Dedifferentiated amniotic fluid mesenchymal stem cell (primary cell): ENCODE measurements at regions not wholly inside any gene's neighbourhood (a gene's known extent, or its start where the extent isn't known, plus 50 kb on each side); places are given as distances from the start of the nearest gene placed in this dataset.
"Not testable (repeated sequence)": the region's sequence is repeated elsewhere in the genome, so short reads cannot be mapped to it uniquely, and the experiment has no call there.

Experiments
- DNase-seq: peaks from one replicate; pipeline ENCODE4 v3.0.0-alpha.2; 2016; ENCODE audit errors: extremely low spot score

GRCh38 chr1:14345946-14346550 lies 252.4 kb upstream of the KAZN start:
- no peak for DNase-seq

DNA sequence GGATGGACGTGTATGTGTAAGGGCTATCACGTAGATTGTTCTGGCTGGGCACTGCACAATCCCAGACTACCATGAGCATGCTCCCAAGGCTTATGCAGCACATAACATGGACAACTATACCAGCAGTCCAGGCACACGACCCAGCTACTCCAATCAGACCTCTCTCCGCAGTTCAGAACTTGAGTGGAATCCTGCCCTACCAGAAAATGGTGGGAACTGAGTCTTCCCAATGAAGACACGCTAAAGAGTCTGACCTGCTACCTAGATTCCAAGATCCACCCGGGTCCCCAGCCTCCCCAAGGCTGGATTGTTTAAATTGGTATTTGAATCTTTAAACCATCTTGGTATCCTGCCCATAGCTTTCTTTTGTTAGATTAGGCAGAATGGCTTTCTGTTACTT lies 251.3 kb upstream of the KAZN start:
- no peak for DNase-seq

- DNase-seq: no peak
Observed at GRCh38 chr1:14347776-14348175, 250.7 kb upstream of the KAZN start.

DNA sequence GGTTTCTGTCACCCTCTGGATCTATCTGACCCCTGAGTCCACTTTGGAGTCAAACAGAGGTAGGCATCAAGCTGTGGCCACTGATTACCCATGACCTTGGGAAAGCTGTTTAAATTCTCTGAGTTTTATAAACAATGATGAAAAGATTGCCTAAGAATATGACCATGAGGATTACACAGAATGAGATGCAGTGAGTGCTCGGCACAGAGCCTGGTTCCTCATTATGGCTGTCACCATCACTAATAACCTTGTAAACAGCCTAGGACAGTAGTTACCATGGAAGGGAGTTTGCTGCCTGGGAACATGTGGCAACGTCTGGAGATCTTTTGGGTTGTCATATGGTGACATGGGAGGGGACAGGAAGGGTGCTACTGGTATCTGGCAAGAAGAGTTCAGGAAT lies 248.3 kb upstream of the KAZN start:
- DNase-seq: no peak

GRCh38 chr1:14352897-14353296 lies 245.6 kb upstream of the KAZN start:
- DNase-seq: no peak

DNA sequence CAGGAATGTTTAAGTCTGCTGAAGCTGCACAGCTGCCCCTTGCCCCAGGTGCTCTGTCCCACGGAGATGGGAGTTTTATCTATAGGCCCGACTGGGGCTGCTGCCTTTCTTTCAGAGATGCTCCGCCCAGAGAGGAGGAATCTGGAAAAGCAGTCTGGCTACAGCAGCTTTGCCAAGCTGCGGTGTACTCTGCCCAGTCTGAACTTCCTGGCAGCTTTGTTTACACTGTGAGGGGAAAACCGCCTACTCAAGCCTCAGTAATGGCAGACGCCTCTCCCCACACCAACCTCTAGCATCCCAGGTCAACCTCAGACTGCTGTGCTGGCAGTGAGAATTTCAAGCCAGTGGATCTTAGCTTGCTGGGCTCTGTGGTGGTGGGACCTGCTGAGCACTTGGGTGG lies 237.5 kb upstream of the KAZN start:
- DNase-seq: not testable (repeated sequence)

- DNase-seq: no peak
Observed at GRCh38 chr1:14362331-14362730, 236.2 kb upstream of the KAZN start.

GRCh38 chr1:14363036-14363590 lies 235.4 kb upstream of the KAZN start:
- no peak for DNase-seq

- DNase-seq: no peak
Observed at GRCh38 chr1:14363707-14364413, 234.6 kb upstream of the KAZN start.

DNA sequence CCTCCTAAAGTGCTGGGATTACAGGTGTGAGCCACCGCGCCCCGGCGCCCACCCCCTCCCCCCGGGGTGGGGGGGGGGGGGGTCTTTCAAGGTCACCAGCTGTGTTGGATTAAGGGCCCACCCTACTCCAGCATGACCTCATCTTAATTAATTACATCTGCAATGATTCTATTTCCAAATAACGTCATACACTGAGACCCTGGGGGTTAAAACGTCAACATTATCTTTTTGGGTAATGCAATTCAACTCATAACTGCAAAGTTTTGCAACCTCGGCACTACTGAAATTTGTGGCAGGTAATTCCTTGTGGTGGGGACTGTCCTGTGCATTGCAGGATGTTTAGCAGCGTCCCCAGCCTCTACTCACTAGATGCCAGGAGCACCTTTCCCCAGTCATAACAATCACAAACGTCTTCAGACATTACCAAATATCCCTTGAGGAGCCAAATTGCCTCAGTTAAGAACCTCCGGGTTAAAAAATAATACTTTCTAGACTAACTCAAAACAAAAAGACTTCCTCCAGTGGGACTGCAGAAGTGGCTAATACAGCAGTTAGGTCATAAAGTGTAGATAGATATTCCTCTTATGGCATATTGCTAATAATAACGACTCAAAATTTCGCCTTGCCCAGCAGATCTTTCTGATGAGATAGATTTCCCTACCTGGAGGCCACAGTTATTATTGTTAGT lies 233.0 kb upstream of the KAZN start:
- DNase-seq: no peak

DNA sequence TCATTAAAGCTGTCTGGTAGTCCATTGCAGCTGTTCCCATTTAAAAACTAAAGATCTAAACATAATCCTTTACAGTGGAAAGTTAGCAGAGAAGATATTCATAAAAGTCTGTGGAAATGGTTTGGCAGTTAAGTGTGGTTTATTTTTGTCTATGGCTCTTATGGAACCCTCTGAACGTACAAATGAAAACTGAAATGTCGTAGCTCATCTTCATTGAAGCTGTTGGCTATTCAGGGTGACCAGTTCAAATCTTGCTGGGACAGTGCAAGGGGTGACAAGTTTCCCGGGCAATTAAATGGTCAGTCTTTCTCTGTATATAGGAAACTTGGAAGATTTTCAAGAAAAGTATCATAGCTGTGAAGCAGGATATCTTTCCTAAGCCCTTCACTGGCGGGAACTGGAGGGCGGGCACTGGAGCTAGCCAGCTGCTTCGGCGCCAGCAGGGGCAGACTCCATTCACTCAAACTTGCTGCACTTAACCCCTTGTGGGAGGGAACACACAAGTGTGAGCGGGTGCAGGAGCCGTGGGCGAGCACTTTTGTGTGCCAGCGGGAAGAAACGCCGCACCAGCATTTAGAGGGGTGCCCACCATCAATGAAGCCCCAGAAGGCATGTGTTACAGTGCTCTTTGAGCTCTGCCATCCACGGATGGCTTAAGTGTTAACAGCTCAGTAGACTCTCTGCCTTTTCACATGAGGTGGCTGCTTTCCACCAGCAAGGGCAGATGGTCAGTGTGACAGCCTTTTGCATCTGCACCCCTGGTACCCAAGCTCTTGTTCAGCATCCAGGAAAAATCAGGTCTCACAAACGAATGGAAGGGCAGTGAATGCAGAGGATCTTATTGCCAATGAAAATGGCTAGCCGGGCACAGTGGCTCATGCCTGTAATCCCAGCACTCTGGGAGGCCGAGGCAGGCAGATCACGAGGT lies 232.1 kb upstream of the KAZN start:
- no peak for DNase-seq

GRCh38 chr1:14367451-14367850 lies 231.0 kb upstream of the KAZN start:
- no peak for DNase-seq

DNA sequence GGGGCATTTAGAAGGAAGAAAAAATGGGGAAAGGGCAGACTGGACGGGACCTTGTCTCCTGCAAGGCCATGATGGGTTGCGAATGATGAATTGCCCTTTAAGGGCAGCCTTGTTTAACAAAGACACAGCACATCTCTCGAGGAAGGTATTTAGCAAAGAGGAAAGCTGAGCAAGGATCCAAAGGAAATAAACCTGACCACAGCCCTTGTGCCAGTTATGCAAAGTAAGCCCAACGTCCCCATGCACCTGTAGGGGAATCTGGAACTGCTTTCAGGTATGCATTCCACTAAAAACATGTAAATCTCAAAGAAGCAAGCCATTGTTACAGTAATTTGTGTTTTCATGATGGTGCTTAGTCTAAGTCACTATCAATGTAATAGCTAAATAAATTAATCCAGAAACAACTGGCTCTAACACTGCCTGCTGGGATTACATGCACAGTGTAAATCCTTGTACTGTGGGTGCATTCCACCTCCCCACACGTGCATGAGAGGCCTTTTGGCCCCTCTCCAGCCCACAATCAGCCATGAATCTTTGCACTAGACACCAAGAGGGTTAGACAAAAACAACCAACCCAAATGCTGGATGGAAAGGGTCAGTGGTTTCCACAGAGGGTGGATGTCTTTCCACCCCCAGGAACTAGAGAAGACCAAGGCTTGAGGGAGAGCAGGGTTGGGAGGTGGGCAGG lies 228.8 kb upstream of the KAZN start:
- no peak for DNase-seq

- no peak for DNase-seq
Observed at GRCh38 chr1:14371771-14372497, 226.6 kb upstream of the KAZN start.

GRCh38 chr1:14372526-14372925 lies 226.0 kb upstream of the KAZN start:
- no peak for DNase-seq

GRCh38 chr1:14373081-14373758 lies 225.3 kb upstream of the KAZN start:
- DNase-seq: no peak

DNA sequence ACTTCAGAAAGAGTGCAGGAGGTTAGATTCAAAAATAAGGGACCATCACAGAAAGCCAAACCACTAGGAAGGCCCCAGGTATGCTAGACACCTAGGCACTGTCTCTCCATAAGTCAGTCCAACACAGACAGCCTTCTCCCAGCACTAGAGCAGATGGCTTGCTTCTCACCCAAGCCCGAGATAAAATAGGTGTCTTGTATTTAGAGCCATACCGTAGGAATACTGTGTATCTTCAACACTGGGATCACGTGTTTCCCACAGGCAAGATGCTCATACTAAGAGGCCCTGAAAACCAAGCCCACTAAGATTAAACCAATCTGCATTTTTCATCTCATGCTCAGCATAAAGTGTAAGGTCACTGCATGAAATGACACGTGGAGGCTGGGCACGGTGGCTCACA lies 223.3 kb upstream of the KAZN start:
- no peak for DNase-seq

- DNase-seq: no peak
Observed at GRCh38 chr1:14377386-14377785, 221.1 kb upstream of the KAZN start.

- no peak for DNase-seq
Observed at GRCh38 chr1:14380408-14380807, 218.1 kb upstream of the KAZN start.

GRCh38 chr1:14390816-14391215 lies 207.7 kb upstream of the KAZN start:
- DNase-seq: no peak
